Mesenchymal stem cell (in vitro differentiated cells and primary cell): ENCODE measurements at regions not wholly inside any gene's neighbourhood (a gene's known extent, or its start where the extent isn't known, plus 50 kb on each side); places are given as distances from the start of the nearest gene placed in this dataset.

Experiments
- DNase-seq: peaks from one replicate; pipeline ENCODE4 v3.0.0-alpha.2; 2013
- H2AFZ ChIP-seq: one replicate; pipeline ENCODE4 v1.6.1; 2013; ENCODE audit warnings: low read depth, mild to moderate bottlenecking, control low read depth, inconsistent platforms, low read length, moderate library complexity
- H2AK5ac ChIP-seq: 2 replicates; pipeline ENCODE4 v1.6.1; 2013; ENCODE audit warnings: low read length, moderate library complexity, mild to moderate bottlenecking, inconsistent platforms; ENCODE audit not compliant: severe bottlenecking
- H2BK120ac ChIP-seq: one replicate; pipeline ENCODE4 v1.6.1; 2013; ENCODE audit warnings: low read depth, mild to moderate bottlenecking, inconsistent platforms, low read length, moderate library complexity
- H2BK12ac ChIP-seq, 2 experiments: one replicate each; pipeline ENCODE4 v1.6.1; 2013; ENCODE audit warnings: inconsistent platforms in 2 of 2, low read length in 2 of 2, mild to moderate bottlenecking in 2 of 2, moderate library complexity in 2 of 2, control low read depth in 1 of 2
- H2BK15ac ChIP-seq: one replicate; pipeline ENCODE4 v1.6.1; 2013; ENCODE audit warnings: mild to moderate bottlenecking, low read depth, inconsistent platforms; ENCODE audit not compliant: poor library complexity, severe bottlenecking
- H2BK5ac ChIP-seq: 2 replicates; pipeline ENCODE4 v1.6.1; 2013; ENCODE audit warnings: low read depth, mild to moderate bottlenecking, low read length, control low read depth, inconsistent platforms; ENCODE audit not compliant: poor library complexity, severe bottlenecking
- H3K14ac ChIP-seq, 2 experiments: one replicate each; pipeline ENCODE4 v1.6.1; 2013; ENCODE audit warnings: inconsistent platforms in 2 of 2, low read length in 2 of 2, control low read depth in 1 of 2, mild to moderate bottlenecking in 1 of 2, moderate library complexity in 1 of 2
- H3K18ac ChIP-seq, 2 experiments: one replicate each; pipeline ENCODE4 v1.6.1; 2013; ENCODE audit warnings: inconsistent platforms in 2 of 2, low read length in 2 of 2, control low read depth in 1 of 2, low read depth in 1 of 2, mild to moderate bottlenecking in 1 of 2
- H3K23ac ChIP-seq, 2 experiments: one replicate each; pipeline ENCODE4 v1.6.1; 2013; ENCODE audit warnings: inconsistent platforms in 2 of 2, low read length in 2 of 2, mild to moderate bottlenecking in 2 of 2, moderate library complexity in 2 of 2, control low read depth in 1 of 2
- H3K27ac ChIP-seq: 2 replicates; pipeline ENCODE4 v1.5.1; 2013; ENCODE audit warnings: mild to moderate bottlenecking, moderate library complexity, low read length, control low read depth, inconsistent platforms; ENCODE audit not compliant: poor library complexity, severe bottlenecking
- H3K27me3 ChIP-seq, 2 experiments: 2 replicates each; pipeline versions ENCODE4 v1.6.1 to v1.7.0; 2013; ENCODE audit warnings: low read length in 2 of 2, mild to moderate bottlenecking in 2 of 2, moderate library complexity in 2 of 2, control low read depth in 1 of 2, inconsistent platforms in 1 of 2; ENCODE audit not compliant: control insufficient read depth in 1 of 2, insufficient read depth in 1 of 2
- H3K36me3 ChIP-seq, 2 experiments: 2 replicates each; pipeline versions ENCODE4 v1.6.1 to v1.7.0; 2013; ENCODE audit warnings: low read length in 2 of 2, control low read depth in 1 of 2, inconsistent platforms in 1 of 2, low read depth in 1 of 2, mild to moderate bottlenecking in 1 of 2; ENCODE audit not compliant: insufficient read depth in 2 of 2, control insufficient read depth in 1 of 2
- H3K4ac ChIP-seq, 2 experiments: one replicate each; pipeline ENCODE4 v1.6.1; 2013; ENCODE audit warnings: inconsistent platforms in 2 of 2, low read length in 2 of 2, mild to moderate bottlenecking in 2 of 2, moderate library complexity in 2 of 2, control low read depth in 1 of 2, low read depth in 1 of 2
- H3K4me1 ChIP-seq: 2 replicates; pipeline ENCODE4 v1.6.1; 2013; ENCODE audit warnings: low read depth, low read length, control low read depth; ENCODE audit not compliant: control insufficient read depth, insufficient read depth
- H3K4me2 ChIP-seq: 2 replicates; pipeline ENCODE4 v1.6.1; 2013; ENCODE audit warnings: low read length, mild to moderate bottlenecking, inconsistent platforms; ENCODE audit not compliant: poor library complexity, severe bottlenecking
- H3K4me3 ChIP-seq, 2 experiments: 2 replicates each; pipeline versions ENCODE4 v1.5.1 to v1.7.0; 2013; ENCODE audit warnings: low read length in 2 of 2, mild to moderate bottlenecking in 2 of 2, control low read depth in 1 of 2, low read depth in 1 of 2; ENCODE audit not compliant: insufficient read depth in 1 of 2
- H3K79me1 ChIP-seq: replicated peaks from 2 replicates; pipeline ENCODE4 v1.6.1; 2013; ENCODE audit warnings: mild to moderate bottlenecking, control low read depth, low read length, inconsistent platforms; ENCODE audit not compliant: poor library complexity, severe bottlenecking
- H3K9ac ChIP-seq: 2 replicates; pipeline ENCODE4 v1.7.0; 2013; ENCODE audit warnings: mild to moderate bottlenecking, low read length, moderate library complexity
- H3K9me3 ChIP-seq: 2 replicates; pipeline ENCODE4 v1.7.0; 2013; ENCODE audit warnings: mild to moderate bottlenecking, low read length; ENCODE audit not compliant: control insufficient read depth
- H4K8ac ChIP-seq: one replicate; pipeline ENCODE4 v1.6.1; 2013; ENCODE audit warnings: inconsistent platforms, mild to moderate bottlenecking, low read length, moderate library complexity
- H4K91ac ChIP-seq: one replicate; pipeline ENCODE4 v1.6.1; 2013; ENCODE audit warnings: mild to moderate bottlenecking, low read length, inconsistent platforms
- WGBS: methylation state at CpG from one replicate; pipeline ENCODE4 v1.1.7; 2013; ENCODE audit warnings: mixed read lengths; 5-methylcytosine and 5-hydroxymethylcytosine counted together

DNA sequence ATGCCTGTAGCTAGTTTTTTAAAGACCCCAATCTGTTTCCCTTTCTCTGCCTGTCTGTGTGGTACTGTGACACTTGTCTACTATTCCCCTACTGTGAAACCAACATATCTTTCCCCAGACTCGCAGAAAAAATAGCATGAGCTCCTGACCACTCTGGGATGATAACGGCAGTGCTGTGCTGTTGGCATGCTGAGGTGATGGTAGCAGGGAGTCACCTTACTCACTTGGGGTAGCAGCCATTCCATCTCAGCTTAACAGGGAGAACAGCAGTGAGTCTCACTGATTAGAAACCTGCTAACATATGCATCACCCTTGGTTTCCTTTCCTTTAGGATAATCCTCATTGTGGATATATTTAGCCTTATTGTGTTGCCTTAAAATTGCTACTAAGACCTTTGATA, 469.6 kb upstream of the FZD8 start:
- no peak overlapping the region for H3K4ac ChIP-seq
- peak overlapping the region; percentile 19 for H2BK120ac ChIP-seq
- no peak overlapping the region for H2AK5ac ChIP-seq
- H3K9ac ChIP-seq = no peak overlapping the region
- no peaks in the 10 kb centered on the region for H3K9me3 ChIP-seq
- no peaks in the 10 kb centered on the region for H3K36me3 ChIP-seq
- H2AFZ ChIP-seq = no peak overlapping the region
- peak overlapping the region in 1 of 2 experiments; percentile 84 for H3K18ac ChIP-seq
- DNase-seq = no peak
- no peak overlapping the region for H2BK15ac ChIP-seq
- H3K4me1 ChIP-seq = no peaks in the 10 kb centered on the region
- no peak overlapping the region for H3K23ac ChIP-seq
- H3K27ac ChIP-seq = no peak overlapping the region
- no peak overlapping the region for H3K4me2 ChIP-seq
- H3K79me1 ChIP-seq = no peaks in the 10 kb centered on the region
- no peaks in the 10 kb centered on the region for H3K27me3 ChIP-seq
- WGBS = 80% methylated on average over 2 of the region's 2 CpGs
- H2BK12ac ChIP-seq = peak overlapping the region; percentile 89 to 92
- H2BK5ac ChIP-seq = no peak overlapping the region
- H4K8ac ChIP-seq = no peak overlapping the region
- H3K14ac ChIP-seq = no peak overlapping the region
- H4K91ac ChIP-seq = peak overlapping the region; percentile 64
- H3K4me3 ChIP-seq = no peak overlapping the region

DNA sequence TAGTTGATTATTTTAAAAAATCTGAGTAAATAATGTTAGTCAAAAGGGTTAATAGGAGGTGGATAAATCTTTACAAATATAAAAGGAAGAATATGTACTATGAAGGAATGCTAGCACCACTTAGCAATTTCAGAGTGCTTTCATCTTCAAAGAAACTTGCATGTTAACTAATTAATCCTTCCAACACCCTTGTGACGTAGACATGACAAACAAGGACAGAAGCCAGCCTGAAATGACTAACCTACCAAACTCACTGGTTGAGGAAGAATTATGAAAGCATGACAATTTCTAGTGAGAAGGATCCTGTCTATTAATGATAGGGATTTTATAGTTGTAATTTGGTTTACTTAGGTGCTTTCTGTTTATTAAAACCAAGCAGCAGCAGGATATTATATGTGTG, 468.0 kb upstream of the FZD8 start:
- H3K4me3 ChIP-seq = no peak overlapping the region
- DNase-seq = no peak
- no peak overlapping the region for H4K91ac ChIP-seq
- H3K27ac ChIP-seq = no peak overlapping the region
- no peak overlapping the region for H3K14ac ChIP-seq
- 60% methylated on average over 1 of the region's 1 CpG for WGBS
- no peaks in the 10 kb centered on the region for H3K36me3 ChIP-seq
- no peaks in the 10 kb centered on the region for H3K4me1 ChIP-seq
- H4K8ac ChIP-seq = no peak overlapping the region
- no peak overlapping the region for H2BK5ac ChIP-seq
- no peak overlapping the region for H3K4ac ChIP-seq
- no peak overlapping the region for H2BK120ac ChIP-seq
- H3K18ac ChIP-seq = no peak overlapping the region
- H2BK15ac ChIP-seq = no peak overlapping the region
- no peaks in the 10 kb centered on the region for H3K27me3 ChIP-seq
- no peaks in the 10 kb centered on the region for H3K9me3 ChIP-seq
- H3K4me2 ChIP-seq = no peak overlapping the region
- no peak overlapping the region for H2AFZ ChIP-seq
- no peaks in the 10 kb centered on the region for H3K79me1 ChIP-seq
- H2AK5ac ChIP-seq = no peak overlapping the region
- peak overlapping the region; percentile 11 for H3K9ac ChIP-seq
- H2BK12ac ChIP-seq = no peak overlapping the region
- no peak overlapping the region for H3K23ac ChIP-seq

GRCh38 chr10:36109399-36110023, 467.4 kb upstream of the FZD8 start:
- Histone ChIP-seq H3K27ac (no peak overlapping the region), H3K14ac (no peak overlapping the region), H2BK12ac (no peak overlapping the region), H3K9me3 (no peaks in the 10 kb centered on the region), H3K4me3 (no peak overlapping the region), H3K4me2 (no peak overlapping the region), H3K27me3 (no peaks in the 10 kb centered on the region), H2BK5ac (no peak overlapping the region), H3K79me1 (no peaks in the 10 kb centered on the region), H2AFZ (peak overlapping the region; percentile 63), H3K4me1 (no peaks in the 10 kb centered on the region), H2BK120ac (no peak overlapping the region), H4K91ac (no peak overlapping the region), H3K4ac (no peak overlapping the region), H2AK5ac (no peak overlapping the region), H3K36me3 (no peaks in the 10 kb centered on the region), H4K8ac (no peak overlapping the region), H2BK15ac (no peak overlapping the region), H3K9ac (peak overlapping the region; percentile 11), H3K18ac (no peak overlapping the region), H3K23ac (no peak overlapping the region)
- WGBS = 98% methylated on average over 3 of the region's 3 CpGs
- DNase-seq = no peak

DNA sequence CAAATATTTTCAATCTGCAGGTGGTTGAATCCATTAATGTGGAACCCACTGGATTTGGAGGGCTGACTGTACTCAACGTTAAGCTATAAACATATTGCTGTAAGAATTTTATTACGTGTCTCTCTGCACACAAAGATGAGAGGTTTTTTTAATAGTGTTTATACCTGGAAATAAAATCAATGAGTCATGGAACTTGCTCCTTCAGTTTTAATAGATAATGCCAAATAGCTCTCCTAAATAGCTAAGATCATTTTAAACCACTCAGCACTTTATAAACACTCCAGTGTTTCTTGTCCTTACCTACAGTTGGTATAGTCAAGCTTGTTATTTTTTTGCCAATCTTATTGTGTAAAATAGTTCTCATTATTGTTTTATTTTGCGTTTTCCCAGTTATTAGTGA, 455.6 kb upstream of the FZD8 start:
- no peak for DNase-seq
- Histone ChIP-seq H3K36me3 (no peaks in the 10 kb centered on the region), H3K4ac (no peak overlapping the region), H4K91ac (no peak overlapping the region), H3K9me3 (no peaks in the 10 kb centered on the region), H2BK5ac (no peak overlapping the region), H4K8ac (no peak overlapping the region), H3K27ac (no peak overlapping the region), H2AK5ac (no peak overlapping the region), H3K23ac (no peak overlapping the region), H3K4me2 (no peak overlapping the region), H3K4me3 (no peak overlapping the region), H2BK120ac (no peak overlapping the region), H2BK15ac (no peak overlapping the region), H3K18ac (no peak overlapping the region), H2BK12ac (no peak overlapping the region), H3K9ac (no peak overlapping the region), H2AFZ (no peak overlapping the region), H3K14ac (no peak overlapping the region), H3K4me1 (no peaks in the 10 kb centered on the region), H3K79me1 (no peaks in the 10 kb centered on the region), H3K27me3 (no peaks in the 10 kb centered on the region)
- 100% methylated on average over 2 of the region's 3 CpGs for WGBS
